DND-41 (cell line): ENCODE measurements at regions not wholly inside any gene's neighbourhood (a gene's known extent, or its start where the extent isn't known, plus 50 kb on each side); places are given as distances from the start of the nearest gene placed in this dataset.

Experiments
- ATAC-seq: fragments of 200-7000 bp; cut with Tn5 transposase; 3 replicates; pipeline ENCODE4 v1.9.1; 2021; ENCODE audit warnings: low read depth; ENCODE audit not compliant: insufficient read depth
- DNase-seq: peaks from one replicate; pipeline ENCODE4 v3.0.0-alpha.2; 2020
- H2AFZ ChIP-seq: 2 replicates; pipeline ENCODE4 v1.6.0; 2012; ENCODE audit warnings: low read depth, low read length
- H3K27ac ChIP-seq: 2 replicates; pipeline ENCODE4 v1.5.1; 2012; ENCODE audit warnings: low read length, inconsistent platforms
- H3K27me3 ChIP-seq: fragments of 200-600 bp; sonication (generic); 2 replicates; pipeline ENCODE4 v1.6.0; 2012; ENCODE audit warnings: low read length, mild to moderate bottlenecking, inconsistent platforms; ENCODE audit not compliant: insufficient read depth, poor library complexity
- H3K36me3 ChIP-seq: 2 replicates; pipeline ENCODE4 v1.5.1; 2012; ENCODE audit warnings: low read length, inconsistent platforms; ENCODE audit not compliant: insufficient read depth
- H3K4me1 ChIP-seq: 2 replicates; pipeline ENCODE4 v1.5.1; 2012; ENCODE audit warnings: mild to moderate bottlenecking, low read length; ENCODE audit not compliant: insufficient read depth
- H3K4me2 ChIP-seq: 2 replicates; pipeline ENCODE4 v1.6.0; 2012; ENCODE audit warnings: mild to moderate bottlenecking, moderate library complexity, low read length, inconsistent platforms; ENCODE audit not compliant: insufficient read depth
- H3K4me3 ChIP-seq, 2 experiments: fragments of 200-600 bp in 1 of 2; shearing (Covaris generic) in 1 of 2; 2 replicates each; pipeline ENCODE4 v1.5.1; 2012 to 2016; ENCODE audit warnings: inconsistent platforms in 2 of 2, low read length in 2 of 2, mild to moderate bottlenecking in 2 of 2, low read depth in 1 of 2, moderate library complexity in 1 of 2
- H3K79me2 ChIP-seq: 2 replicates; pipeline ENCODE4 v1.6.0; 2012; ENCODE audit warnings: low read length, inconsistent platforms; ENCODE audit not compliant: insufficient read depth
- H3K9ac ChIP-seq: 2 replicates; pipeline ENCODE4 v1.6.0; 2012; ENCODE audit warnings: low read depth, mild to moderate bottlenecking, inconsistent platforms, low read length, moderate library complexity
- H3K9me3 ChIP-seq: 2 replicates; pipeline ENCODE4 v1.5.1; 2012; ENCODE audit warnings: low read length, moderate library complexity, mild to moderate bottlenecking, inconsistent platforms; ENCODE audit not compliant: insufficient read depth, severe bottlenecking
- H4K20me1 ChIP-seq: 2 replicates; pipeline ENCODE4 v1.6.0; 2012; ENCODE audit warnings: low read length; ENCODE audit not compliant: insufficient read depth
- CTCF ChIP-seq: IDR thresholded peaks from 2 replicates; pipeline ENCODE4 v1.5.1; 2012; ENCODE audit warnings: borderline replicate concordance, low read length, moderate library complexity, mild to moderate bottlenecking; ENCODE audit not compliant: poor library complexity, severe bottlenecking; ENCODE audit errors: extremely low read depth
- EZH2 ChIP-seq: IDR thresholded peaks from 3 replicates; pipeline ENCODE4 v1.6.1; 2012; ENCODE audit warnings: borderline replicate concordance, low read depth, mild to moderate bottlenecking, moderate library complexity, low read length, inconsistent platforms; ENCODE audit not compliant: severe bottlenecking

- Histone ChIP-seq H2AFZ (no peak overlapping the region), H4K20me1 (no peaks in the 10 kb centered on the region), H3K4me2 (no peak overlapping the region)
Measured at GRCh38 chr12:126389220-126389841, 1324.1 kb downstream of the AACS start.

GRCh38 chr12:126389961-126390360, 1324.7 kb downstream of the AACS start:
- Histone ChIP-seq H3K36me3 (no peaks in the 10 kb centered on the region), H3K4me3 (no peak overlapping the region), H3K4me1 (no peaks in the 10 kb centered on the region), H3K9ac (no peak overlapping the region), H2AFZ (no peak overlapping the region), H3K27ac (no peak overlapping the region), H4K20me1 (no peaks in the 10 kb centered on the region), H3K79me2 (no peaks in the 10 kb centered on the region), H3K27me3 (no peaks in the 10 kb centered on the region), H3K4me2 (no peak overlapping the region), H3K9me3 (no peaks in the 10 kb centered on the region)
- TF ChIP-seq CTCF (no peak), EZH2 (no peak)
- no peak for ATAC-seq
- no peak for DNase-seq

More at GRCh38 chr12:126389220-126389841, 1324.1 kb downstream of the AACS start:
- H3K4me1 ChIP-seq, result no peaks in the 10 kb centered on the region
- H3K4me3 ChIP-seq, result no peak overlapping the region
- no peaks in the 10 kb centered on the region for H3K27me3 ChIP-seq
- H3K36me3 ChIP-seq, result no peaks in the 10 kb centered on the region
- ATAC-seq, result no peak
- TF ChIP-seq CTCF (no peak), EZH2 (no peak)
- H3K79me2 ChIP-seq, result no peaks in the 10 kb centered on the region
- H3K9me3 ChIP-seq, result no peaks in the 10 kb centered on the region
- no peak overlapping the region for H3K9ac ChIP-seq
- no peak for DNase-seq
- no peak overlapping the region for H3K27ac ChIP-seq

GRCh38 chr12:126390969-126391566, 1325.8 kb downstream of the AACS start:
- no peaks in the 10 kb centered on the region for H3K36me3 ChIP-seq
- no peak overlapping the region for H3K4me2 ChIP-seq

More at GRCh38 chr12:126390969-126391566, 1325.8 kb downstream of the AACS start:
- H3K79me2 ChIP-seq, result no peaks in the 10 kb centered on the region
- H3K9ac ChIP-seq, result no peak overlapping the region
- TF ChIP-seq CTCF, result no peak
- no peak for TF ChIP-seq EZH2
- ATAC-seq (no peak), DNase-seq (no peak)
- H2AFZ ChIP-seq, result no peak overlapping the region
- no peak overlapping the region for H3K27ac ChIP-seq
- no peaks in the 10 kb centered on the region for H3K4me1 ChIP-seq
- no peaks in the 10 kb centered on the region for H3K27me3 ChIP-seq
- no peaks in the 10 kb centered on the region for H4K20me1 ChIP-seq
- H3K9me3 ChIP-seq, result no peaks in the 10 kb centered on the region
- no peak overlapping the region for H3K4me3 ChIP-seq
